ENCODE measurements at regions not wholly inside any gene's neighbourhood (a gene's known extent, or its start where the extent isn't known, plus 50 kb on each side); places are given as distances from the start of the nearest gene placed in this dataset.

- H3K36me3 ChIP-seq (ENCODE audit: insufficient read depth), result no peaks in the 10 kb centered on the region
- H3K9ac ChIP-seq, result no peak overlapping the region
- TF ChIP-seq CTCF (conservative IDR thresholded peaks at IDR 0.05; ENCODE audit: low read depth, low read length), result no peak
- no peak overlapping the region for H2AFZ ChIP-seq (ENCODE audit: low read depth)
- no peaks in the 10 kb centered on the region for H3K4me1 ChIP-seq (ENCODE audit: low read depth, poor library complexity, severe bottlenecking)
- no peak overlapping the region for H3K4me3 ChIP-seq (IDR thresholded peaks at IDR 0.05; ENCODE audit: insufficient read depth, low read depth, low read length)
- H3K27me3 ChIP-seq (ENCODE audit: insufficient read depth, low read depth), result no peaks in the 10 kb centered on the region
- no peaks in the 10 kb centered on the region for H4K20me1 ChIP-seq (ENCODE audit: insufficient read depth)
- H3K79me2 ChIP-seq (ENCODE audit: insufficient read depth, low read depth), result no peaks in the 10 kb centered on the region
- H3K27ac ChIP-seq, result no peak overlapping the region
- H3K4me2 ChIP-seq, result no peak overlapping the region
Measured at GRCh38 chr3:190738636-190739155, 123.8 kb downstream of the GMNC start.

- Histone ChIP-seq H3K27ac (no peak overlapping the region), H3K36me3 (ENCODE audit: insufficient read depth) (no peaks in the 10 kb centered on the region), H3K4me1 (ENCODE audit: low read depth, poor library complexity, severe bottlenecking) (no peaks in the 10 kb centered on the region), H2AFZ (ENCODE audit: low read depth) (no peak overlapping the region), H3K4me3 (IDR thresholded peaks at IDR 0.05; ENCODE audit: insufficient read depth, low read depth, low read length) (no peak overlapping the region), H3K79me2 (ENCODE audit: insufficient read depth, low read depth) (no peaks in the 10 kb centered on the region), H3K9ac (no peak overlapping the region), H3K4me2 (no peak overlapping the region), H3K27me3 (ENCODE audit: insufficient read depth, low read depth) (no peaks in the 10 kb centered on the region), H4K20me1 (ENCODE audit: insufficient read depth) (no peaks in the 10 kb centered on the region)
- TF ChIP-seq CTCF (conservative IDR thresholded peaks at IDR 0.05; ENCODE audit: low read depth, low read length), result no peak
Measured at GRCh38 chr3:190737446-190737845, 125.0 kb downstream of the GMNC start.

- no peaks in the 10 kb centered on the region for H3K79me2 ChIP-seq (ENCODE audit: insufficient read depth, low read depth)
- no peaks in the 10 kb centered on the region for H3K36me3 ChIP-seq (ENCODE audit: insufficient read depth)
- H3K27ac ChIP-seq, result no peak overlapping the region
- H3K4me3 ChIP-seq (IDR thresholded peaks at IDR 0.05; ENCODE audit: insufficient read depth, low read depth, low read length), result no peak overlapping the region
- H2AFZ ChIP-seq (ENCODE audit: low read depth), result no peak overlapping the region
- H3K9ac ChIP-seq, result no peak overlapping the region
- no peaks in the 10 kb centered on the region for H4K20me1 ChIP-seq (ENCODE audit: insufficient read depth)
- no peak overlapping the region for H3K4me2 ChIP-seq
- H3K27me3 ChIP-seq (ENCODE audit: insufficient read depth, low read depth), result no peaks in the 10 kb centered on the region
- no peaks in the 10 kb centered on the region for H3K4me1 ChIP-seq (ENCODE audit: low read depth, poor library complexity, severe bottlenecking)
- no peak for TF ChIP-seq CTCF (conservative IDR thresholded peaks at IDR 0.05; ENCODE audit: low read depth, low read length)
Measured at GRCh38 chr3:190734490-190734889, 128.0 kb downstream of the GMNC start.

GRCh38 chr3:190733591-190734146 lies 128.8 kb downstream of the GMNC start:
- H2AFZ ChIP-seq (ENCODE audit: low read depth), result no peak overlapping the region
- no peak for TF ChIP-seq CTCF (conservative IDR thresholded peaks at IDR 0.05; ENCODE audit: low read depth, low read length)
- H3K4me2 ChIP-seq, result no peak overlapping the region

More at GRCh38 chr3:190733591-190734146, 128.8 kb downstream of the GMNC start:
- Histone ChIP-seq H3K9ac (no peak overlapping the region), H4K20me1 (ENCODE audit: insufficient read depth) (no peaks in the 10 kb centered on the region), H3K4me3 (IDR thresholded peaks at IDR 0.05; ENCODE audit: insufficient read depth, low read depth, low read length) (no peak overlapping the region), H3K27me3 (ENCODE audit: insufficient read depth, low read depth) (no peaks in the 10 kb centered on the region), H3K27ac (no peak overlapping the region), H3K4me1 (ENCODE audit: low read depth, poor library complexity, severe bottlenecking) (no peaks in the 10 kb centered on the region), H3K79me2 (ENCODE audit: insufficient read depth, low read depth) (no peaks in the 10 kb centered on the region), H3K36me3 (ENCODE audit: insufficient read depth) (no peaks in the 10 kb centered on the region)
